ENCODE measurements at regions not wholly inside any gene's neighbourhood (a gene's known extent, or its start where the extent isn't known, plus 50 kb on each side); places are given as distances from the start of the nearest gene placed in this dataset.

DNA sequence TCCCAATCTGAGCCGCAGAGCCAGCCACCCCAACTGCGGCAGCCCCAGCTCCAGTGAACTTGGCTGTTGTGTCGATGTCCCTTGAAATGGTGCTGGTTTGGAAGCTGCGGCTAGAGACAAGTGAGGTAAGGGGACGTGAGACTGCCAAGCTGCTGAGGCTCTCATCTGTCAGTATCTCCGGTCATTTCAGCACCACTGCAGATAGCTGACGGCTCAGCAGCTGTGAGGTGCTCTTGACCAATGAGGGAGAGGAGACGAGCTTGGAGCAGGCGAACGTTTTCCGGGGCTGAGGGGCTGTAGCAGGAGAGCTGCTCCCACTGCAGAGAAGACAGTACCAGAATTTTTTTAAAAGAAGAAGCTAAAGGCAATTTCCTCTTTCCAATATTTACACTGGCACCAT, 175.5 kb upstream of the CASK start:
- ChIA-PET POLR2A (no interaction called here), CTCF (no interaction called here)
- ATAC-seq: no peak
- no TSS peak for BruUV-seq (replicated peaks)
- intact Hi-C loops (cut with micrococcal nuclease; ENCODE audit: unreplicated experiment) (no loop called here), in situ Hi-C loops (cut with HindIII; ENCODE audit: low pct_unique_long_range_greater_than_20kb, low sequenced_read_pairs) (no loop called here)
- no peak overlapping the region for H3K27ac ChIP-seq (ENCODE audit: low read length)
- no peak overlapping the region for H3K4me3 ChIP-seq (ENCODE audit: low read depth in 2 of 2, low read length in 2 of 2)
- no peak for TF ChIP-seq TCF7L2 (IDR thresholded peaks at IDR 0.05; ENCODE audit: low read depth, low read length)
- TF ChIP-seq CTCF (IDR thresholded peaks at IDR 0.05): no peak
- TF ChIP-seq, protein P1, sequence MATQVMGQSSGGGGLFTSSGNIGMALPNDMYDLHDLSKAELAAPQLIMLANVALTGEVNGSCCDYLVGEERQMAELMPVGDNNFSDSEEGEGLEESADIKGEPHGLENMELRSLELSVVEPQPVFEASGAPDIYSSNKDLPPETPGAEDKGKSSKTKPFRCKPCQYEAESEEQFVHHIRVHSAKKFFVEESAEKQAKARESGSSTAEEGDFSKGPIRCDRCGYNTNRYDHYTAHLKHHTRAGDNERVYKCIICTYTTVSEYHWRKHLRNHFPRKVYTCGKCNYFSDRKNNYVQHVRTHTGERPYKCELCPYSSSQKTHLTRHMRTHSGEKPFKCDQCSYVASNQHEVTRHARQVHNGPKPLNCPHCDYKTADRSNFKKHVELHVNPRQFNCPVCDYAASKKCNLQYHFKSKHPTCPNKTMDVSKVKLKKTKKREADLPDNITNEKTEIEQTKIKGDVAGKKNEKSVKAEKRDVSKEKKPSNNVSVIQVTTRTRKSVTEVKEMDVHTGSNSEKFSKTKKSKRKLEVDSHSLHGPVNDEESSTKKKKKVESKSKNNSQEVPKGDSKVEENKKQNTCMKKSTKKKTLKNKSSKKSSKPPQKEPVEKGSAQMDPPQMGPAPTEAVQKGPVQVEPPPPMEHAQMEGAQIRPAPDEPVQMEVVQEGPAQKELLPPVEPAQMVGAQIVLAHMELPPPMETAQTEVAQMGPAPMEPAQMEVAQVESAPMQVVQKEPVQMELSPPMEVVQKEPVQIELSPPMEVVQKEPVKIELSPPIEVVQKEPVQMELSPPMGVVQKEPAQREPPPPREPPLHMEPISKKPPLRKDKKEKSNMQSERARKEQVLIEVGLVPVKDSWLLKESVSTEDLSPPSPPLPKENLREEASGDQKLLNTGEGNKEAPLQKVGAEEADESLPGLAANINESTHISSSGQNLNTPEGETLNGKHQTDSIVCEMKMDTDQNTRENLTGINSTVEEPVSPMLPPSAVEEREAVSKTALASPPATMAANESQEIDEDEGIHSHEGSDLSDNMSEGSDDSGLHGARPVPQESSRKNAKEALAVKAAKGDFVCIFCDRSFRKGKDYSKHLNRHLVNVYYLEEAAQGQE (IDR thresholded peaks at IDR 0.05; ENCODE audit: insufficient read depth in 1 of 2, low read depth in 2 of 2, low read length in 1 of 2): no peak
- no peak for TF ChIP-seq POLR2AphosphoS5 (IDR thresholded peaks at IDR 0.05; ENCODE audit: low read depth, low read length)
- no peak for TF ChIP-seq SIN3A (IDR thresholded peaks at IDR 0.05; ENCODE audit: borderline replicate concordance, insufficient read depth, low read depth, low read length)
- H3K36me3 ChIP-seq (ENCODE audit: control insufficient read depth, insufficient read depth, low read length): no peaks in the 10 kb centered on the region
- no peaks in the 10 kb centered on the region for H3K9me3 ChIP-seq (ENCODE audit: control insufficient read depth, insufficient read depth, low read depth, low read length)
- no peaks in the 10 kb centered on the region for H3K4me1 ChIP-seq (ENCODE audit: control insufficient read depth, insufficient read depth, low read length)
- no peak for DNase-seq (ENCODE audit: low read depth, low spot score)
- no peaks in the 10 kb centered on the region for H3K27me3 ChIP-seq (ENCODE audit: control insufficient read depth, insufficient read depth, low read length)

DNA sequence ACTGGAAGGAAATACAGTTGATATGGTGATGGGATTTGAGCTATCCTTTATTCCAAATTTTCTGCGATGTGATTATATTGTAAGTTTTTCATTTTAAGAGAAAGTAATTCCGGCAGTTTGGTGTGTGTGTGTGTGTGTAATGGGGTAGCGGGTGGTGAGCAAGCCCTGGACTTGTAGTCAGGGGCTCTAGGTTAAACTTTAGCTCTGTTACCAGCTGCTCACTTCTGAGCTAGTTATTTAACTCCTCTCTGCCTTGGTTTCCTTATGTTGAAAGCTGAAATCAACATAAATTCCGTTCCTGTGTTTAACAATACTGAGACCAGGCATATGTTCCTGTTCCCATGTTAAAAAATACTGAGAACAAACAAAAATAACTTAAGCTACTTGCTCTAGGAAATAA, 174.1 kb upstream of the CASK start:
- in situ Hi-C loops (cut with HindIII; ENCODE audit: low pct_unique_long_range_greater_than_20kb, low sequenced_read_pairs): no loop called here
- BruUV-seq (replicated peaks): no TSS peak
- no peaks in the 10 kb centered on the region for H3K36me3 ChIP-seq (ENCODE audit: control insufficient read depth, insufficient read depth, low read length)
- ChIA-PET CTCF (no interaction called here), POLR2A (no interaction called here)
- no peak for DNase-seq (ENCODE audit: low read depth, low spot score)
- no peak overlapping the region for H3K27ac ChIP-seq (ENCODE audit: low read length)
- TF ChIP-seq, protein P1 (IDR thresholded peaks at IDR 0.05; ENCODE audit: insufficient read depth in 1 of 2, low read depth in 2 of 2, low read length in 1 of 2): no peak
- TF ChIP-seq SIN3A (IDR thresholded peaks at IDR 0.05; ENCODE audit: borderline replicate concordance, insufficient read depth, low read depth, low read length): no peak
- TF ChIP-seq POLR2AphosphoS5 (IDR thresholded peaks at IDR 0.05; ENCODE audit: low read depth, low read length): no peak
- TF ChIP-seq CTCF (IDR thresholded peaks at IDR 0.05): no peak
- no peak for TF ChIP-seq TCF7L2 (IDR thresholded peaks at IDR 0.05; ENCODE audit: low read depth, low read length)
- H3K4me3 ChIP-seq (ENCODE audit: low read depth in 2 of 2, low read length in 2 of 2): no peak overlapping the region
- H3K4me1 ChIP-seq (ENCODE audit: control insufficient read depth, insufficient read depth, low read length): no peaks in the 10 kb centered on the region
- H3K9me3 ChIP-seq (ENCODE audit: control insufficient read depth, insufficient read depth, low read depth, low read length): no peaks in the 10 kb centered on the region
- no peaks in the 10 kb centered on the region for H3K27me3 ChIP-seq (ENCODE audit: control insufficient read depth, insufficient read depth, low read length)
- no peak for ATAC-seq
- intact Hi-C loops (cut with micrococcal nuclease; ENCODE audit: unreplicated experiment): no loop called here

All from Panc1 (cell line).